ENCODE measurements at regions not wholly inside any gene's neighbourhood (a gene's known extent, or its start where the extent isn't known, plus 50 kb on each side); places are given as distances from the start of the nearest gene placed in this dataset.

DNA sequence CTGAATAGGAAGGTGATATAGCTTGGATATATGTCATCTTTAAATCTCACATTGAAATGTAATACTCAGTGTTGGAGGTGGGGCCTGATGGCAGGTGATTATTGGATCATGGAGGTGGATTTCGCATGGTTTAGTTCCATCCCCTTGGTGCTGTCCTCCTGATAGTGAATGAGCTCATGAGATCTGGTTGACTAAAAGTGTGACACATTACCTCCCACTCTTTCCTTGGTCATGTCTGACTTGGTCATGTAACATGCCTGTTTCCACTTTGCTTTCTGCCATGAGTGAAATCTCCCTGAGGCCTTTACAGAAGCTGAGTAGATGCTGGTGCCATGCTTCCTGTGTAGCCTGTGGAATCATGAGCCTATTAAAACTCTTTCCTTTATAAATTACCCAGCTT is 664.5 kb upstream of the NR5A2 start (continued):
- no peak for TF ChIP-seq ZNF792 (tag by site-specific recombination; IDR thresholded peaks at IDR 0.05)

DNA sequence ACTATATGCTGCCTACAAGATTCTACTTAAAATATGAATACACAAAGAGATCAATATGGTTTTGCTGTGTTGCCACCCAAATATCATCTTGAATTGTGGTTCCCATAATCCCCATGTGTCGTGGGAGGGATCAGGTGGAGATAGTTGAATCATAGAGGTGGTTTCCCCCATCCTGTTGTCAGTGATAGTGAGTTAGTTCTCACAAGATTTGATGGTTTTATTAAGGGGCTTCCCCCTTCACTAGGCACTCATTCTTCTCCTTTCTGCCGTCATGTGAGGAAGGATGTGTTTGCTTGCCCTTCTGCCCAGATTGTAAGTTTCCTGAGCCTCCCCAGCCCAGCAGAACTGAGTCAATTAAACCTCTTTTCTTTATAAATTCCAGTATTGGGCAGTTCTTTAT is 654.4 kb upstream of the NR5A2 start:
- ChIA-PET CTCF (no interaction called here), POLR2A (no interaction called here)
- H3K4me1 ChIP-seq (ENCODE audit: control insufficient read depth, insufficient read depth, low read length), result no peaks in the 10 kb centered on the region
- no peaks in the 10 kb centered on the region for H3K9me3 ChIP-seq (ENCODE audit: control insufficient read depth, insufficient read depth, low read depth, low read length)
- TF ChIP-seq, protein P1, sequence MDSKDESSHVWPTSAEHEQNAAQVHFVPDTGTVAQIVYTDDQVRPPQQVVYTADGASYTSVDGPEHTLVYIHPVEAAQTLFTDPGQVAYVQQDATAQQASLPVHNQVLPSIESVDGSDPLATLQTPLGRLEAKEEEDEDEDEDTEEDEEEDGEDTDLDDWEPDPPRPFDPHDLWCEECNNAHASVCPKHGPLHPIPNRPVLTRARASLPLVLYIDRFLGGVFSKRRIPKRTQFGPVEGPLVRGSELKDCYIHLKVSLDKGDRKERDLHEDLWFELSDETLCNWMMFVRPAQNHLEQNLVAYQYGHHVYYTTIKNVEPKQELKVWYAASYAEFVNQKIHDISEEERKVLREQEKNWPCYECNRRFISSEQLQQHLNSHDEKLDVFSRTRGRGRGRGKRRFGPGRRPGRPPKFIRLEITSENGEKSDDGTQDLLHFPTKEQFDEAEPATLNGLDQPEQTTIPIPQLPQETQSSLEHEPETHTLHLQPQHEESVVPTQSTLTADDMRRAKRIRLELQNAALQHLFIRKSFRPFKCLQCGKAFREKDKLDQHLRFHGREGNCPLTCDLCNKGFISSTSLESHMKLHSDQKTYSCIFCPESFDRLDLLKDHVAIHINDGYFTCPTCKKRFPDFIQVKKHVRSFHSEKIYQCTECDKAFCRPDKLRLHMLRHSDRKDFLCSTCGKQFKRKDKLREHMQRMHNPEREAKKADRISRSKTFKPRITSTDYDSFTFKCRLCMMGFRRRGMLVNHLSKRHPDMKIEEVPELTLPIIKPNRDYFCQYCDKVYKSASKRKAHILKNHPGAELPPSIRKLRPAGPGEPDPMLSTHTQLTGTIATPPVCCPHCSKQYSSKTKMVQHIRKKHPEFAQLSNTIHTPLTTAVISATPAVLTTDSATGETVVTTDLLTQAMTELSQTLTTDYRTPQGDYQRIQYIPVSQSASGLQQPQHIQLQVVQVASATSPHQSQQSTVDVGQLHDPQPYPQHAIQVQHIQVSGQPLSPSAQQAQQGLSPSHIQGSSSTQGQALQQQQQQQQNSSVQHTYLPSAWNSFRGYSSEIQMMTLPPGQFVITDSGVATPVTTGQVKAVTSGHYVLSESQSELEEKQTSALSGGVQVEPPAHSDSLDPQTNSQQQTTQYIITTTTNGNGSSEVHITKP (tag by site-specific recombination; IDR thresholded peaks at IDR 0.05), result no peak
- TF ChIP-seq ZNF610 (tag by site-specific recombination; IDR thresholded peaks at IDR 0.05; ENCODE audit: borderline replicate concordance) (no peak), ZNF223 (tag by site-specific recombination; IDR thresholded peaks at IDR 0.05) (no peak), ZNF157 (tag by site-specific recombination; IDR thresholded peaks at IDR 0.05) (no peak), ZNF23 (tag by site-specific recombination; IDR thresholded peaks at IDR 0.05; ENCODE audit: borderline replicate concordance) (no peak), ZSCAN30 (tag by site-specific recombination; IDR thresholded peaks at IDR 0.05) (no peak), GLI2 (tag by site-specific recombination; IDR thresholded peaks at IDR 0.05; ENCODE audit: borderline replicate concordance, low read depth) (no peak), ZNF433 (tag by site-specific recombination; IDR thresholded peaks at IDR 0.05; ENCODE audit: low read depth) (no peak), GFI1B (tag by site-specific recombination; IDR thresholded peaks at IDR 0.05) (no peak), MZF1 (tag by site-specific recombination; IDR thresholded peaks at IDR 0.05; ENCODE audit: borderline replicate concordance) (no peak), ZBTB8A (tag by site-specific recombination; IDR thresholded peaks at IDR 0.05) (no peak), ZNF555 (tag by site-specific recombination; conservative IDR thresholded peaks at IDR 0.05) (no peak)
- TF ChIP-seq, protein P2, sequence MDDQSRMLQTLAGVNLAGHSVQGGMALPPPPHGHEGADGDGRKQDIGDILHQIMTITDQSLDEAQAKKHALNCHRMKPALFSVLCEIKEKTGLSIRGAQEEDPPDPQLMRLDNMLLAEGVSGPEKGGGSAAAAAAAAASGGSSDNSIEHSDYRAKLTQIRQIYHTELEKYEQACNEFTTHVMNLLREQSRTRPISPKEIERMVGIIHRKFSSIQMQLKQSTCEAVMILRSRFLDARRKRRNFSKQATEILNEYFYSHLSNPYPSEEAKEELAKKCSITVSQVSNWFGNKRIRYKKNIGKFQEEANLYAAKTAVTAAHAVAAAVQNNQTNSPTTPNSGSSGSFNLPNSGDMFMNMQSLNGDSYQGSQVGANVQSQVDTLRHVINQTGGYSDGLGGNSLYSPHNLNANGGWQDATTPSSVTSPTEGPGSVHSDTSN (CRISPR knock-in tag; IDR thresholded peaks at IDR 0.05), result no peak
- H3K27ac ChIP-seq (ENCODE audit: extremely low read depth, low read depth, low read length), result no peak overlapping the region
- H3K36me3 ChIP-seq (ENCODE audit: control insufficient read depth in 2 of 2, insufficient read depth in 1 of 2, low read length in 2 of 2), result no peaks in the 10 kb centered on the region
- no peak overlapping the region for H3K4me3 ChIP-seq (ENCODE audit: low read depth, low read length)

DNA sequence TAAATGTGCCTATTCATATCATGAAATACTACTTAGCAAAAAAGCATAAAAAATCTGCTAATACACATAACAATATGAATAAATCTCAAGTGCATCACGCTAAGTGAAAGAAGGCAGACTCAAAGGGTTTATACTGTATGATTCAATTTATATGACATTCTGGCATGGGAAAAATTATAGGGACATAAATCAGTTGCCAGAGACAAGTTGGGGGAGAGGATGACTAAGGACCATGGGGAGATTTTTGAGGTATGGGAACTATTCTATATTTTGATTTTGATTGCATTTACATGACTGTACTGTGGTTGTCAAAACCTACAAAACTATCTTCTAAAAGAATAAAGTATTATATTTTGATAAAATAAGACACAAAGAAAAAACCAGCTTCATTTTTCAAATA is 650.3 kb upstream of the NR5A2 start:
- CTCF ChIA-PET, result no interaction called here

DNA sequence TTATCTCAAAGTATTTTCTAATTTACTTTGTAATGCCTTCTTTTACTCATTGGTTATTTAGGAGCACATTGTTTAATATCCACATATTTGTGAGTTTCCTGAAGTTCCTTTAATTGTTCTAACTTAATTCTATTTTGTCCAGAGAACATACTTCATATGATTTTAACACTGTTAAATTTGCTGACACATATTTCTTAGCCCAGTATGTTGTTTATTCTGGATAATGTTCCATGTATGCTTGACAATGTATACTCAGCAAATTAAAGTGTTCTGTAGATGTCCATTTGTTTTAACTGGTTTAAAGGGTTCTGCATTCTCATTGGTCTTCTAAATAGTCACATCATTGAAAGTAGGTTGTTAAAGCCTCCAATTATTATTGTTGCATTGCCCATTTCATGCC is 643.7 kb upstream of the NR5A2 start:
- H3K9me3 ChIP-seq (ENCODE audit: control insufficient read depth, insufficient read depth, low read depth, low read length), result no peaks in the 10 kb centered on the region
- H3K36me3 ChIP-seq (ENCODE audit: control insufficient read depth in 2 of 2, insufficient read depth in 1 of 2, low read length in 2 of 2), result no peaks in the 10 kb centered on the region
- H3K4me1 ChIP-seq (ENCODE audit: control insufficient read depth, insufficient read depth, low read length), result no peaks in the 10 kb centered on the region
- no peak overlapping the region for H3K4me3 ChIP-seq (ENCODE audit: low read depth, low read length)
- H3K27ac ChIP-seq (ENCODE audit: extremely low read depth, low read depth, low read length), result no peak overlapping the region
- POLR2A ChIA-PET, result no interaction called here
- CTCF ChIA-PET, result no interaction called here
- TF ChIP-seq, protein P3, sequence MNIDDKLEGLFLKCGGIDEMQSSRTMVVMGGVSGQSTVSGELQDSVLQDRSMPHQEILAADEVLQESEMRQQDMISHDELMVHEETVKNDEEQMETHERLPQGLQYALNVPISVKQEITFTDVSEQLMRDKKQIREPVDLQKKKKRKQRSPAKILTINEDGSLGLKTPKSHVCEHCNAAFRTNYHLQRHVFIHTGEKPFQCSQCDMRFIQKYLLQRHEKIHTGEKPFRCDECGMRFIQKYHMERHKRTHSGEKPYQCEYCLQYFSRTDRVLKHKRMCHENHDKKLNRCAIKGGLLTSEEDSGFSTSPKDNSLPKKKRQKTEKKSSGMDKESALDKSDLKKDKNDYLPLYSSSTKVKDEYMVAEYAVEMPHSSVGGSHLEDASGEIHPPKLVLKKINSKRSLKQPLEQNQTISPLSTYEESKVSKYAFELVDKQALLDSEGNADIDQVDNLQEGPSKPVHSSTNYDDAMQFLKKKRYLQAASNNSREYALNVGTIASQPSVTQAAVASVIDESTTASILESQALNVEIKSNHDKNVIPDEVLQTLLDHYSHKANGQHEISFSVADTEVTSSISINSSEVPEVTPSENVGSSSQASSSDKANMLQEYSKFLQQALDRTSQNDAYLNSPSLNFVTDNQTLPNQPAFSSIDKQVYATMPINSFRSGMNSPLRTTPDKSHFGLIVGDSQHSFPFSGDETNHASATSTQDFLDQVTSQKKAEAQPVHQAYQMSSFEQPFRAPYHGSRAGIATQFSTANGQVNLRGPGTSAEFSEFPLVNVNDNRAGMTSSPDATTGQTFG (tag by site-specific recombination; IDR thresholded peaks at IDR 0.05; ENCODE audit: borderline replicate concordance), result no peak
- TF ChIP-seq ZFHX2 (tag by site-specific recombination; conservative IDR thresholded peaks at IDR 0.05), result no peak
- no peak for TF ChIP-seq ZSCAN16 (tag by site-specific recombination; IDR thresholded peaks at IDR 0.05)
- no peak for TF ChIP-seq ZNF239 (tag by site-specific recombination; IDR thresholded peaks at IDR 0.05)
- TF ChIP-seq ZNF529 (tag by site-specific recombination; IDR thresholded peaks at IDR 0.05; ENCODE audit: insufficient replicate concordance), result no peak
- no peak for TF ChIP-seq KLF9 (tag by site-specific recombination; IDR thresholded peaks at IDR 0.05; ENCODE audit: low read depth)
- no peak for TF ChIP-seq KLF8 (tag by site-specific recombination; IDR thresholded peaks at IDR 0.05)
- TF ChIP-seq ZNF629 (tag by site-specific recombination; IDR thresholded peaks at IDR 0.05), result no peak
- no peak for TF ChIP-seq ZNF324 (tag by site-specific recombination; IDR thresholded peaks at IDR 0.05)
- no peak for TF ChIP-seq ZNF514 (tag by site-specific recombination; IDR thresholded peaks at IDR 0.05)
- TF ChIP-seq ZNF544 (tag by site-specific recombination; IDR thresholded peaks at IDR 0.05), result no peak

More for the DNA sequence above, 650.3 kb upstream of the NR5A2 start:
- H3K27ac ChIP-seq (ENCODE audit: extremely low read depth, low read depth, low read length), result no peak overlapping the region
- POLR2A ChIA-PET, result no interaction called here
- TF ChIP-seq YY1 (tag by site-specific recombination; IDR thresholded peaks at IDR 0.05) (no peak), BCL11B (tag by site-specific recombination; IDR thresholded peaks at IDR 0.05; ENCODE audit: low read depth) (no peak), GLIS2 (tag by site-specific recombination; IDR thresholded peaks at IDR 0.05) (no peak), GLI4 (tag by site-specific recombination; IDR thresholded peaks at IDR 0.05) (no peak)
- no peaks in the 10 kb centered on the region for H3K4me1 ChIP-seq (ENCODE audit: control insufficient read depth, insufficient read depth, low read length)
- H3K36me3 ChIP-seq (ENCODE audit: control insufficient read depth in 2 of 2, insufficient read depth in 1 of 2, low read length in 2 of 2), result no peaks in the 10 kb centered on the region
- no peak overlapping the region for H3K4me3 ChIP-seq (ENCODE audit: low read depth, low read length)
- no peaks in the 10 kb centered on the region for H3K9me3 ChIP-seq (ENCODE audit: control insufficient read depth, insufficient read depth, low read depth, low read length)

All from HEK293 (cell line).